MG63 (cell line): ENCODE measurements at regions not wholly inside any gene's neighbourhood (a gene's known extent, or its start where the extent isn't known, plus 50 kb on each side); places are given as distances from the start of the nearest gene placed in this dataset.

Experiments
- DNase-seq: peaks from one replicate; pipeline ENCODE4 v3.0.0-alpha.2; 2020
- H3K27me3 ChIP-seq: fragments of 250-450 bp; sonication (Bioruptor Pico); 2 replicates; pipeline ENCODE4 v1.5.1; 2020; ENCODE audit warnings: mild to moderate bottlenecking, moderate library complexity
- H3K36me3 ChIP-seq: fragments of 250-450 bp; sonication (Bioruptor Pico); 2 replicates; pipeline ENCODE4 v1.5.1; 2020; ENCODE audit warnings: mild to moderate bottlenecking, moderate library complexity
- H3K4me3 ChIP-seq: fragments of 250-450 bp; sonication (Bioruptor Pico); 2 replicates; pipeline ENCODE4 v1.5.1; 2020; ENCODE audit warnings: mild to moderate bottlenecking, moderate library complexity
- H3K9me3 ChIP-seq: fragments of 250-450 bp; sonication (Bioruptor Pico); 2 replicates; pipeline ENCODE4 v1.5.1; 2020; ENCODE audit warnings: mild to moderate bottlenecking, moderate library complexity

DNA sequence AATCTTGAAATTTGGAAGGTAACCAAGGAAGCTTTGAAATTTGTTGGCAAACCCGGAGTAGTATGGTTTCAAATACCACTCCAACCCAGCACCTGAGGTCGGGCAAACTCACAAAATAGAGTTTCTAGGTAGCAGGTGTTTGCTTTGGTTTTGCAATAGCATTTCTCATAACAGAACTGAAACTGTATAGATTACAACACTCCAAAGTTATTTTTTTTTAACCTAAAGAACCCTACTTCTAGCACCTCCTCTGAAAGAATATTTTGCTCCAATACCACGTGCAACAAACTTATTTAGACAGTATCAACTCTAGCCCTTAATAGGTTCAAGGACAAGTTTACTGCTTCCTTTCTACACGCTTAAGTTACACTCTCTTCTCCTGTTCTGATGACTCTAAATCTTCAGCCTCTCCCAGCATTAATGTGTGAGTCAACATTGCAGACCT is 178.5 kb upstream of the FMN2 start:
- no peaks in the 10 kb centered on the region for H3K36me3 ChIP-seq
- no peak for DNase-seq
- H3K9me3 ChIP-seq = no peaks in the 10 kb centered on the region
- peaks cover 11% of the 10 kb centered on the region; the same call in 1 of the 2 replicates for H3K27me3 ChIP-seq
- no peak overlapping the region for H3K4me3 ChIP-seq

DNA sequence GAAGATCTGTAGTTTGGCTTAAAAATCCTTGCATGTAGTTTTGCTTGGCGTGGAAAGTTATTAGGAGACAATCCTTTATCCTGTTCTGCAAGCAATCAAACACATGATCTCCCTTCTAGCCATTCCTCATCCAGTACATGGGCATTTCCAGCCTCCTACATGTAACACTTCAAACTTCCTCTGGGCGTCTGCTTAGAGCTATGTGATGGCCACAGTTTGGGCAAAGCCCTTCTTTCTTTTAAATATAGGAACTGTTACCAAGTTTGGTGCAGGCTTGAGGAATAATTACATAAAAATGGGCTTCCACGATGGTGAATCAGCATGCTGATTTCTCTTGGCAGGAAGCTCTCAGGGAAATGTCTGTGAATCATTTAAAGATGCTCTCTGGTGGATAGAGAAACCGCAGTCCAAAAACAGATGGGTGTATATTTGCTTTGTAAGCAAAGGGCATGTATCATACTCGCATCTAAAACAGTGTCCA is 176.9 kb upstream of the FMN2 start:
- Histone ChIP-seq H3K4me3 (no peak overlapping the region), H3K36me3 (no peaks in the 10 kb centered on the region)
- peak; percentile 72 for DNase-seq

DNA sequence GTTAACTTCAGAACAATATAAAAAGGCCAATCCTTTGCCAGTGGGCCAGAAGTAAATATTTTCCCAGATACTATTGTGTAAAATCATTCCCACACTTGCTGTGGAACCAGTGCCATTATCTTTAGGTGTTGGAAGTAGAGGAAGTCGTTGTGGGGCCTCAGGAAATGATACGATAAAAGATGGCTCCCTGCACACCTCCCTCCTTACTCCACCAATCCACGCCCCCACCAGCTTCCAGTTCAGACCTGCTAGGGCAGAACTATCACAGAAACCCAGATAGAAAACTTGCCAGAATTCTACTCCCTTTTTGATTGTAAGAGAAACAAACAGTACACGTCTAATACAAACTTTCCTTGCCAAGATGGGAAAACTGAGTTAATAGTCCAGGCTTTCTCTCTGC is 173.0 kb upstream of the FMN2 start:
- no peak for DNase-seq
- Histone ChIP-seq H3K27me3 (peaks cover 11% of the 10 kb centered on the region; the same call in 1 of the 2 replicates), H3K36me3 (no peaks in the 10 kb centered on the region), H3K4me3 (no peak overlapping the region), H3K9me3 (no peaks in the 10 kb centered on the region)

More for the DNA sequence above, 176.9 kb upstream of the FMN2 start:
- peaks cover 11% of the 10 kb centered on the region; the same call in 1 of the 2 replicates for H3K27me3 ChIP-seq
- no peaks in the 10 kb centered on the region for H3K9me3 ChIP-seq

DNA sequence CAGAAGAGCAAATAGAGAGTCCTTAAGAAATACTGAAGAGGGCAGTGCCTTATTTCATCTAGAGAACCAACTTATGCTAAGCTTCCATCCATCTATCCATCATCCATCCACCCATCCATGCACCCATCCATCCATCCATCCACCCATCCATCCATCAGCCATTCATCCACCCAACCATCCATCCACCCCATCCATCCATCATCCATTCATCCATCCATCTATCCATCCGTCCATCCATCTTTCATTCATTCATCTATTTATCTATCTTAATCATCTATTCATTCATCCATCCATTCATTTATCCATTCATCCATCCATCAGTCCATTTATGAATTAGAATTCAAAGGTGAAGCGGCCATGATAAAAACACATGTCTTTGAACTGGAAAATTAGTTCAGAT is 171.5 kb upstream of the FMN2 start:
- Histone ChIP-seq H3K9me3 (no peaks in the 10 kb centered on the region; the same call in 1 of the 2 replicates), H3K36me3 (no peaks in the 10 kb centered on the region), H3K4me3 (no peak overlapping the region), H3K27me3 (peaks cover 11% of the 10 kb centered on the region; the same call in 1 of the 2 replicates)
- DNase-seq = no peak

- no peaks in the 10 kb centered on the region; the same call in 1 of the 2 replicates for H3K9me3 ChIP-seq
- H3K36me3 ChIP-seq = no peaks in the 10 kb centered on the region
- H3K27me3 ChIP-seq = 0 out of 2 replicates have a peak, but pooled peaks cover 1% of the 10 kb centered on the region
- DNase-seq = no peak
- H3K4me3 ChIP-seq = no peak overlapping the region
Measured at GRCh38 chr1:239922778-239923522, 168.7 kb upstream of the FMN2 start.

DNA sequence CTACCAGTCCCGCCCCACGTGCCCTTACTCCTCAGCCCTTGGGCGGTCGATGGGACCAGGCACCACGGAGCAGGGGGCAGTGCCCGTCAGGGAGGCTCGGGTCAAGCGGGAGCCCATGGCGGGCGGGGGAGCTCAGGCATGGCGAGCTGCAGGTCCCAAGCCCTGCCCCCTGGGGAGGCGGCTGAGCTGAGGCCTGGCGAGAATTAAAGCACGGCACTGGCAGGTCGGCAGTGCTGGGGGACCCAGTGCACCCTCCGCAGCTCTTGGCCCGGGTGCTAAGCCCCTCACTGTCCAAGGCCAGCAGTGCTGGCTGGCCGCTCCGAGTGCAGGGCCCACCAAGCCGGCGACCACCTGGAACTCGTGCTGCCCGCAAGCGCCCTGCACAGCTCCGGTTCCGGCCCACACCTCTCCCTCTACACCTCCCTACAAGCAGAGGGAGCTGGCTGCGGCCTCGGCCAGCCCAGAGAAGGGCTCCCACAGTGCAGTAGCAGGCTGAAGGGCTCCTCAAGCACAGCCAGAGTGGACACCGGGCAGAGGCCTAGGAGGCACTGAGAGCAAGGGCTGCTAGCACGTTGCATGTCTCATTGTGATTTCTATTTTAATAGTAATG is 166.8 kb upstream of the FMN2 start:
- H3K27me3 ChIP-seq = no peaks in the 10 kb centered on the region
- no peak overlapping the region for H3K4me3 ChIP-seq
- H3K9me3 ChIP-seq = no peaks in the 10 kb centered on the region; the same call in 1 of the 2 replicates
- no peak for DNase-seq
- H3K36me3 ChIP-seq = no peaks in the 10 kb centered on the region

DNA sequence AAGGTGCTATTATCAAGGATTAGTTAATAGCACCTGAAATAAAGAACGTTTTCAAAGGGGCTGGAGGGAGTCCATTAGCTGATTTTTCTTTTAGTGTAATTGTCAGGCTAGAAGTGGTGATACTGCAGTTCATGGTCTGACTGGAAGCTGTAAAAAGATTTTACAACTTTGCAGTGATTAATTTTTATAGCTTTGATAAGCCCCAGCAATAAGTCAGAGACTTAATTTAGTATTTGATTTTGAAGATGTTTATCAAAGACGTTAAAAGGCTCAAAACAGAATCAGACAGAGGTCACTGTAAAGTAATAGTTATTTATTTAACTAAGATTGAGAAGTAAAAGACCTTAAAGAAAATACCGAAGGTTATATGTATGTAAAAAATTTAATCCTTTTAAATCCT is 165.5 kb upstream of the FMN2 start:
- Histone ChIP-seq H3K4me3 (no peak overlapping the region), H3K36me3 (no peaks in the 10 kb centered on the region), H3K27me3 (no peaks in the 10 kb centered on the region), H3K9me3 (no peaks in the 10 kb centered on the region; the same call in 1 of the 2 replicates)
- no peak for DNase-seq

- no peak for DNase-seq
- Histone ChIP-seq H3K4me3 (no peak overlapping the region), H3K9me3 (no peaks in the 10 kb centered on the region; the same call in 1 of the 2 replicates), H3K36me3 (no peaks in the 10 kb centered on the region), H3K27me3 (no peaks in the 10 kb centered on the region)
Measured at GRCh38 chr1:239929317-239929716, 162.4 kb upstream of the FMN2 start.

- H3K27me3 ChIP-seq = peaks cover 2% of the 10 kb centered on the region; the same call in 1 of the 2 replicates
- no peak for DNase-seq
- no peaks in the 10 kb centered on the region for H3K9me3 ChIP-seq
- no peaks in the 10 kb centered on the region for H3K36me3 ChIP-seq
- H3K4me3 ChIP-seq = no peak overlapping the region
Measured at GRCh38 chr1:239930686-239931262, 160.9 kb upstream of the FMN2 start.

DNA sequence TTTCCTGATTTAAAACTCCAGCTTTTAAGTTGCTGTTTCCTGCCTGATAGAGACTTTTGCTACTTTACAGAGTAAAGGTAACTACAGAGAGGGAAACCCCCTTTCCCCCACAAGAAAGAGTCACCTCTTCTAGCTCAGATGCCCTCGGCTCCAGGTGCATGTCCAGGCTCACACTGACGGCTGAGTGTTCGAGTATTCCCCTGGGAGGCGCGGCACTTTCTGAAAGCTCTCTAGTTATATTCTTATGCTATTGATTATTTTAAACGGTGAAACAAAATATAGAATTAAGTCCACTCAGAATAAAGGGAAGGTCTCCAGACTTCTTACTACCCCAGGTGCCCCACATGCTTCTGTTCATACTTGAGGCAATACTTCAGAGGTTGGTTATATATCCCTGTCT is 160.3 kb upstream of the FMN2 start:
- H3K36me3 ChIP-seq = no peaks in the 10 kb centered on the region
- no peak for DNase-seq
- H3K27me3 ChIP-seq = peaks cover 2% of the 10 kb centered on the region; the same call in 1 of the 2 replicates
- no peaks in the 10 kb centered on the region for H3K9me3 ChIP-seq
- no peak overlapping the region for H3K4me3 ChIP-seq

DNA sequence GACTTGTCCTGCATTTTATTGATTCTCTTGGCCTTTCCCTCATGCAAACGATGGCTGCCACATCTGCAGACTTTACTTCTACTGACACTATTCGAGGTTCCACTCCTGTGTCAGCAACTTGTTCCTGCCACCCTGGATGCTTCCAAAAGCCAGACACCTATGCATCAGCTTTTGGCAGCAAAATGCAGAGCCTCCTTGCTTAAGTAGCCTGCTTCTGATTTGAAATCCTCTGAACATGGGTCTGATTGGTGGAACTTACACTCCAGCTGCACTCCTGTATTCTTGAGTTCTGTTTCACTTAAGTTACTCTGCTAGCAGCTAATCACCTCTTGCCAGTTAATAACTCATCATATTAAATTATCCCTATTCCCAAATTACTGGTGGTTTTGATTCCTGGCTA is 152.1 kb upstream of the FMN2 start:
- no peak for DNase-seq
- Histone ChIP-seq H3K4me3 (no peak overlapping the region), H3K36me3 (no peaks in the 10 kb centered on the region), H3K27me3 (peaks cover 4% of the 10 kb centered on the region; the same call in 1 of the 2 replicates), H3K9me3 (peaks cover 8% of the 10 kb centered on the region; the same call in 1 of the 2 replicates)

DNA sequence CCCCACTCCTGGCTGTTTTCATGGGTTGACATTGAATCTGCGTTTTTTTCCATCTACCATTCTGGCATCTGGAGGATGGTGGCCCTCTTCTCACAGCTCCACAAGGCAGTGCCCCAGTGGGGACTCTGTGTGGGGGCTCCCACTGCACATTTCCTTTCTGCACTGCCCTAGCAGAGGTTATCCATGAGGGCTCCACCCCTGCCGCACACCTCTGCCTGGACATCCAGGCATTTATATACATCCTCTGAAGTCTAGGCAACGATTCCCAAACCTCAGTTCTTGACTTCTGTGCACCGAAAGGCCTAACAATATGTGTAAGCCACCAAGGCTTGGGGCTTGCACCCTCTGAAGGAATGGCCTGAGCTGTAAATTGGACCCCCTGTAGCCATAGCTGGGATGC is 147.9 kb upstream of the FMN2 start:
- H3K36me3 ChIP-seq = no peaks in the 10 kb centered on the region
- 0 out of 2 replicates have a peak, but pooled peaks cover 2% of the 10 kb centered on the region for H3K9me3 ChIP-seq
- no peak overlapping the region for H3K4me3 ChIP-seq
- no peaks in the 10 kb centered on the region for H3K27me3 ChIP-seq
- no peak for DNase-seq

DNA sequence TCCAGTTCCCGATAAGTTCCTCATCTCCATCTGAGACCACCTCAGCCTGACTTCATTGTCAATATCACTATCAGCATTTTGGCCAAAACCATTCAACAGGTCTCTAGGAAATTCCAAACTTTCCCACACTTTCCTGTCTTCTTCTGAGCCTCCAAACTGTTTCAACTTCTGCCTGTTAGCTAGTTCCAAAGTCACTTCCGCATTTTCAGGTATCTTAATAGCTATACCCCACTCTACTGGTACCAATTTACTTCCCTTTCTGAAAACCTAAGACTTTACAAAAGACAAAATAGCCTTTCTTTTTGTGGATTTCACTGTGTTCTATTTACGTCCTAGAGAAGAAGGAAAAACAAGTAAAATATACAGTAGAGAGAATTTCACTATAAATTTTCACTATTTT is 147.0 kb upstream of the FMN2 start:
- no peak for DNase-seq
- Histone ChIP-seq H3K4me3 (no peak overlapping the region), H3K9me3 (0 out of 2 replicates have a peak, but pooled peaks cover 2% of the 10 kb centered on the region)

GRCh38 chr1:239947801-239948200 is 143.9 kb upstream of the FMN2 start:
- 0 out of 2 replicates have a peak, but pooled peaks cover 2% of the 10 kb centered on the region for H3K9me3 ChIP-seq
- H3K27me3 ChIP-seq = no peaks in the 10 kb centered on the region
- H3K4me3 ChIP-seq = no peak overlapping the region
- no peak for DNase-seq
- H3K36me3 ChIP-seq = no peaks in the 10 kb centered on the region

More for the DNA sequence above, 147.0 kb upstream of the FMN2 start:
- H3K36me3 ChIP-seq = no peaks in the 10 kb centered on the region
- H3K27me3 ChIP-seq = no peaks in the 10 kb centered on the region

DNA sequence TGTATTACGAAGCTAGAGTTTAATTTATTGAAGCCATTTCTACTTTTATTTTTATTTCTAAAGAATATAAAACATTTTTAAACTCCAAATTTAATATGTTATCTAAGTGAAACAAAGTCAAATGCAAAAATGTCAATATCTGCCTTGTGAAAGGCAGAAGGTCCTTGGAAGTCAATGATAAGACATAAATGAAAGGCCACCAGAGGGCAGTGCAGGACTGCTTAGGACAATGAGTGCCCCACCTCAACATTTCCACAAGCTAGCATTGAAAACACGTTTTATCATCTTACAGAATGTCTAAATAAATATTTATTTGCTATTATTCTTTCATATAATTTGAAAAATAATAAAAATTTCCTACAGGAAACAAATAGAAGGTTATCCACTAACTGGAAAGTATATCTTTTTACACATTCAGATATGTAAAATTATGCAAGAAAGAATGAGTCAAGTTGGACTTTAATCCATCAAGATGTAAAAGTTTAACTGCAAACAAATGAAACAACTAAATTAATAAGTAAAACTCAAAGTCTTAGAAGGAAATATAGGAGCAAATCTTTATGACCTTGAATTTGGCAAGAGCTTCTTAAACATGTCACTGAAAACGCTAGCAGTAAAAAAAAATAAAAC is 140.1 kb upstream of the FMN2 start:
- peaks cover 4% of the 10 kb centered on the region; the same call in 1 of the 2 replicates for H3K27me3 ChIP-seq
- DNase-seq = peak; percentile 38
- H3K4me3 ChIP-seq = no peak overlapping the region

DNA sequence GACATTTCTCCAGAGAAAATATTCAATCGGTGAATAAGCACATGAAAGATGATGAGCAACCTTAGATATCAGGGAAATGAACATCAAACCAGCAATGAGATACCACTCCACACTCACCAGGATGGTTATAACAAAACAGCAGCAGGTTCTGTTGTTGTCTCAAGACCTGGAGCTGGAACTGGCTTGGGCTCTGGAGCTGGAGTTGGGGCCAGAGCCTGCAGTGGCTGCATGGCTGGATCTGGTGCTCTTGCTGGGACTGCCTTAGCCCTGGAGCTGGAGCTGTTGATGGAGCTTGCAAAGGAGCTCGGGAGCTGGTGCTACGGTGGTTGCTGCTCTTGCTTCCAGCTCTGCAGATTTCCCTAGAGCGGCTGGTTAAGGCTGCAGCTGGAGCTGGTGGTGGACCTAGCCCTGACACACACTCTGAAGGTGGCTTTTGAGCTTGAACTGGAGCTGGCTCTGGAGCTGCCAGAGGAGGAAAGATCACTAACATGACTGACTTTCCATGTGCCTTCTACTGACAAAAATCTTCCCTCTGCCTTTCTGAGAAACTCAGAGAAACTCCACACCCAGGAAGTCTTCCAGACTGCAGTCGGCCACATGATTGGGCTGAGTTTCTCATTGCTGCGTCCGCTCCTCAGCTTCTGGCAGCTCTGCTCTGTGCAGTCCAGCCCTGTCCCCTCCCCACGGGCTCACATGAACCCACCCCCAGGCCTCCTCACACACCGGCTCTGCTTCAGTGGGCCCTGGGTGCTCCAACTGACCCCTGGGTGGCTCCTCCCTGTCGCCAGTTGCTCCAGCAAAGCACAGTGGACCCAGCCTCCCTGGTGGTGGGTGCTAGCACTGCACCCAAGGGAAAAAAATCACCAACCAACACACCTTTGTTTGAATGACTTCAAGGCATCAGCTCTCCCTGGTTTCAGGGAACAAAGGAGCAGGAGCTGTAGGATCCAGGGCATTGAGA is 139.1 kb upstream of the FMN2 start:
- peak; percentile 34 for DNase-seq
- H3K9me3 ChIP-seq = no peaks in the 10 kb centered on the region

More for the DNA sequence above, 140.1 kb upstream of the FMN2 start:
- Histone ChIP-seq H3K36me3 (no peaks in the 10 kb centered on the region), H3K9me3 (no peaks in the 10 kb centered on the region)

More for the DNA sequence above, 139.1 kb upstream of the FMN2 start:
- Histone ChIP-seq H3K4me3 (no peak overlapping the region), H3K36me3 (no peaks in the 10 kb centered on the region), H3K27me3 (peaks cover 8% of the 10 kb centered on the region)
